Ovary (tissue), 3 donors: ENCODE measurements at regions not wholly inside any gene's neighbourhood (a gene's known extent, or its start where the extent isn't known, plus 50 kb on each side); places are given as distances from the start of the nearest gene placed in this dataset.

Experiments used
- CTCF ChIP-seq, 3 donors: fragments of 450-650 bp in 2 of 3; fragments of 200-600 bp in 1 of 3; IDR thresholded peaks; one replicate each; pipeline versions ENCODE4 v1.5.1 to v1.8.0; 2016 to 2022; ENCODE audit warnings: antibody characterized with exemption in 3 of 3, mild to moderate bottlenecking in 1 of 3
- POLR2A ChIP-seq: fragments of 450-650 bp; IDR thresholded peaks from one replicate; pipeline ENCODE4 v1.6.1; 2017; ENCODE audit warnings: antibody characterized with exemption, mild to moderate bottlenecking, moderate library complexity
- donor health status: DM: no; HTN: no; CAD: no.

DNA sequence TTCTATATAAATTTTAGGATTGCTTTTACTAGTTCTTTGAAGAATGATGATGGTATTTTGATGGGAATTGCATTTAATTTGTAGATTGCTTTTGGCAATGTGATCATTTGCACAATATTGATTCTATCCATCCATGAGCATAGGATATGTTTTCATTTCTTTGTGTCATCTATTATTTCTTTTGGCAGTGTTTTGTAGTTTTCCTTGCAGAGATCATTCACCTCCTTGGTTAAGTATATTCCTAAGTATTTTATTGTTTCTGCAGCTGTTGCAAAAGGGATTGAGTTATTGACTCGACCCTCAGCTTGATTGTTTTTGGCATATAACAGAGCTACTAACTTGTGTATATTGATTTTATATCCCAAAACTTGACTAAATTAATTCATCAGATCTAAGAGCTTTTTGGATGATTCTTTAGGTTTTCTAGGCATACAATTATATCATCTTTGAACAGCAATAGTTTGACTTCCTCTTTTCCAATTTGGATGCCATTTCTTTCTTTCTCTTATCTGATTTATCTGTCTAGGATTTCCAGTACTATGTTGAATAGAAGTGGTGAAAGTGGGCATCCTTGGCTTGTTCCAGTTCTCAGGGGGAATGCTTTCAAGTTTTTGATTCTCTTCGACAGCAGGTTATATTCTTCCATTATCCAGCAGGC is 668.1 kb downstream of the SLC16A7 start:
- TF ChIP-seq CTCF (IDR thresholded peaks at IDR 0.05) (no peak), POLR2A (no peak)
